ENCODE measurements at regions not wholly inside any gene's neighbourhood (a gene's known extent, or its start where the extent isn't known, plus 50 kb on each side); places are given as distances from the start of the nearest gene placed in this dataset.

- dilution Hi-C loops (cut with MboI; ENCODE audit: extremely low pct_ligation_motif_present, low sequenced_read_pairs), result no loop called here
- Histone ChIP-seq H3K4me1 (ENCODE audit: control insufficient read depth, extremely low read depth, insufficient read depth, low read length) (no peaks in the 10 kb centered on the region), H3K4me3 (ENCODE audit: control insufficient read depth in 2 of 3, extremely low read depth in 1 of 3, insufficient read depth in 2 of 3, low read depth in 1 of 3, low read length in 3 of 3) (no peak overlapping the region), H4K20me1 (ENCODE audit: control insufficient read depth, extremely low read depth, insufficient read depth, low read length) (no peaks in the 10 kb centered on the region), H3K9me1 (ENCODE audit: control insufficient read depth, extremely low read depth, insufficient read depth, low read length) (no peaks in the 10 kb centered on the region), H3K9ac (ENCODE audit: control insufficient read depth, extremely low read depth, insufficient read depth, low read length) (no peak overlapping the region), H3K36me3 (ENCODE audit: control insufficient read depth in 2 of 2, extremely low read depth in 1 of 2, insufficient read depth in 2 of 2, low read length in 2 of 2) (no peaks in the 10 kb centered on the region), H3K4me2 (ENCODE audit: control insufficient read depth, extremely low read depth, insufficient read depth, low read depth, low read length) (no peak overlapping the region), H3K79me2 (ENCODE audit: control insufficient read depth, insufficient read depth, low read length) (no peaks in the 10 kb centered on the region), H2AFZ (ENCODE audit: control insufficient read depth, low read length) (no peak overlapping the region), H3K9me3 (ENCODE audit: control insufficient read depth, low read depth, low read length) (no peaks in the 10 kb centered on the region), H3K27me3 (ENCODE audit: control insufficient read depth, extremely low read depth, insufficient read depth, low read length) (no peaks in the 10 kb centered on the region), H3K27ac (ENCODE audit: control insufficient read depth, insufficient read depth, low read length) (no peak overlapping the region)
- no peak for FAIRE-seq
- DNase-seq (ENCODE audit: low read depth, low spot score), result no peak
- TF ChIP-seq, protein P1, sequence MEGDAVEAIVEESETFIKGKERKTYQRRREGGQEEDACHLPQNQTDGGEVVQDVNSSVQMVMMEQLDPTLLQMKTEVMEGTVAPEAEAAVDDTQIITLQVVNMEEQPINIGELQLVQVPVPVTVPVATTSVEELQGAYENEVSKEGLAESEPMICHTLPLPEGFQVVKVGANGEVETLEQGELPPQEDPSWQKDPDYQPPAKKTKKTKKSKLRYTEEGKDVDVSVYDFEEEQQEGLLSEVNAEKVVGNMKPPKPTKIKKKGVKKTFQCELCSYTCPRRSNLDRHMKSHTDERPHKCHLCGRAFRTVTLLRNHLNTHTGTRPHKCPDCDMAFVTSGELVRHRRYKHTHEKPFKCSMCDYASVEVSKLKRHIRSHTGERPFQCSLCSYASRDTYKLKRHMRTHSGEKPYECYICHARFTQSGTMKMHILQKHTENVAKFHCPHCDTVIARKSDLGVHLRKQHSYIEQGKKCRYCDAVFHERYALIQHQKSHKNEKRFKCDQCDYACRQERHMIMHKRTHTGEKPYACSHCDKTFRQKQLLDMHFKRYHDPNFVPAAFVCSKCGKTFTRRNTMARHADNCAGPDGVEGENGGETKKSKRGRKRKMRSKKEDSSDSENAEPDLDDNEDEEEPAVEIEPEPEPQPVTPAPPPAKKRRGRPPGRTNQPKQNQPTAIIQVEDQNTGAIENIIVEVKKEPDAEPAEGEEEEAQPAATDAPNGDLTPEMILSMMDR (optimal IDR thresholded peaks at IDR 0.05 in 1 of 3, IDR thresholded peaks at IDR 0.05 in 1 of 3, conservative IDR thresholded peaks at IDR 0.05 in 1 of 3; ENCODE audit: extremely low read depth in 1 of 3, insufficient read depth in 2 of 3, low read length in 3 of 3), result no peak
Measured at GRCh38 chr4:148497258-148497657, 55.0 kb upstream of the NR3C2 start.

GRCh38 chr4:148495463-148495862 is 53.2 kb upstream of the NR3C2 start:
- Histone ChIP-seq H3K36me3 (ENCODE audit: control insufficient read depth in 2 of 2, extremely low read depth in 1 of 2, insufficient read depth in 2 of 2, low read length in 2 of 2) (no peaks in the 10 kb centered on the region), H2AFZ (ENCODE audit: control insufficient read depth, low read length) (no peak overlapping the region), H3K4me3 (ENCODE audit: control insufficient read depth in 2 of 3, extremely low read depth in 1 of 3, insufficient read depth in 2 of 3, low read depth in 1 of 3, low read length in 3 of 3) (no peak overlapping the region), H3K4me1 (ENCODE audit: control insufficient read depth, extremely low read depth, insufficient read depth, low read length) (no peaks in the 10 kb centered on the region), H3K9me3 (ENCODE audit: control insufficient read depth, low read depth, low read length) (no peaks in the 10 kb centered on the region), H3K4me2 (ENCODE audit: control insufficient read depth, extremely low read depth, insufficient read depth, low read depth, low read length) (no peak overlapping the region), H3K79me2 (ENCODE audit: control insufficient read depth, insufficient read depth, low read length) (no peaks in the 10 kb centered on the region), H3K27ac (ENCODE audit: control insufficient read depth, insufficient read depth, low read length) (no peak overlapping the region), H3K9ac (ENCODE audit: control insufficient read depth, extremely low read depth, insufficient read depth, low read length) (no peak overlapping the region), H3K27me3 (ENCODE audit: control insufficient read depth, extremely low read depth, insufficient read depth, low read length) (no peaks in the 10 kb centered on the region), H3K9me1 (ENCODE audit: control insufficient read depth, extremely low read depth, insufficient read depth, low read length) (no peaks in the 10 kb centered on the region), H4K20me1 (ENCODE audit: control insufficient read depth, extremely low read depth, insufficient read depth, low read length) (no peaks in the 10 kb centered on the region)
- TF ChIP-seq, protein P1 (optimal IDR thresholded peaks at IDR 0.05 in 1 of 3, IDR thresholded peaks at IDR 0.05 in 1 of 3, conservative IDR thresholded peaks at IDR 0.05 in 1 of 3; ENCODE audit: extremely low read depth in 1 of 3, insufficient read depth in 2 of 3, low read length in 3 of 3), result no peak
- no peak for TF ChIP-seq EZH2 (IDR thresholded peaks at IDR 0.05; ENCODE audit: low read length)
- FAIRE-seq, result no peak
- DNase-seq (ENCODE audit: low read depth, low spot score), result no peak
- dilution Hi-C loops (cut with MboI; ENCODE audit: extremely low pct_ligation_motif_present, low sequenced_read_pairs), result no loop called here

Small RNAs in the stretch of these regions (small RNA-seq; reads per million reads assigned to genes)
- gene RNA5SP166 (ENCODE audit: insufficient read length in 3 of 3, low read depth in 3 of 3, low replicate concordance in 1 of 3) (0 reads per million in 3 experiments), gene RNU7-197P (ENCODE audit: insufficient read length in 3 of 3, low read depth in 3 of 3, low replicate concordance in 1 of 3) (0 reads per million in 3 experiments)
